ENCODE measurements at regions not wholly inside any gene's neighbourhood (a gene's known extent, or its start where the extent isn't known, plus 50 kb on each side); places are given as distances from the start of the nearest gene placed in this dataset.
"Not testable (repeated sequence)": the region's sequence is repeated elsewhere in the genome, so short reads cannot be mapped to it uniquely, and the experiment has no call there.

DNA sequence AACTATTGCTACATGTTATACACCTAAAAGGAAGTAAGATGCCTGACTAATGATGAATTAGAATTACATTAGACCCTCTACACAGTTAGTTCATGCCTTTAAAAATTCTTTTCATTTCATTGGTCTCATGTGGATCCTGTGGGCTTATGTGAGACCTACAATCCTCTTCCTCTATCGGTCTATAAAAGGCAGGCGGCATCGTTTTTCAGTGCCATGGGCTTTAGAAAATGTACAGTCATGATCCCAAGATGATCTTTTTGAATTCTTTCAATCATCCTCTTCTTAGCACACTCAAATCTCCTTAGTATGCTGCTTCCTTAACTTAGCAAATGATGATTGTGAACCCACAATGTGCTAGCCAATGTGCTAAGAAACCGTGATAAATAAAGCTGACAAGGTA is 193.9 kb downstream of the ZNF608 start:
- no peak for DNase-seq (ENCODE audit: low read depth in 2 of 2)

DNA sequence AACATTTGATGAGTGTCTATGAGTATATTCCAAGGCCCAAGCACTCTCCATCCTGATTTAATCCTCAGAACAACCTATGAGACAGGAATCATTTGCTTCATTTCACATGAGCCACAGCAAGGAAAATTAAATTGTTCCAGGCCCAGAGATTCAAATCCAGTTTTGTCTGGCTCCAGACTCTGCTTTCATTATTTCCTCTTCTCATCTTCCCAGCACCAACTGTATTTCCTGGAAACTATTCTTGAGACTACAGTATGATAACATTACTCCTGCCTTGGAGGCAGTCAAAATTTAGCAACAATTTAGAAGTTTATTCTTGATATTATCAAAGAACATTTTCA is 194.5 kb downstream of the ZNF608 start:
- no peak for DNase-seq (ENCODE audit: low read depth in 2 of 2)

GRCh38 chr5:124550731-124551130 is 195.7 kb downstream of the ZNF608 start:
- peak in 1 of 2 donors; percentile 11 for DNase-seq (ENCODE audit: low read depth in 2 of 2)

- no peak for DNase-seq (ENCODE audit: low read depth in 2 of 2)
Measured at GRCh38 chr5:124549891-124550436, 196.5 kb downstream of the ZNF608 start.

DNA sequence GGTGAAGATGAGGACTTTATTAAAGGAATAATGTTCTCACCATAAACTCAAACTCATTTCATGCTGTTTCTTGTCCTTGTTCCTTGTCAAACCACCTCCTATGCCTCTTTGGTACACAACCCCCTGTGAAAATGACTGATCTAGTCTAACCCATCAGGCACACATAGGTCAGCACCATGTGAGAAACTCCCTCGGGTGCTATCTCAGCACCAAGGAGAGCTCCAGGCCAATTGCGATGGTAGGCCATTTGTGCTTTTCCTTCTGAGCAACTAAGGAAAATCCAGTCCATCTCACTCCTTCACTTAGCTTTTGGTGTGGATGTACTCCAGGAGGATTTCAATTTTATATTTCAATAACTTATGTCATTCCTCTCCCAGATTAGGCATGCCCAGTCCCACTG is 199.8 kb downstream of the ZNF608 start:
- peak in 1 of 2 donors; percentile 32 for DNase-seq (ENCODE audit: low read depth in 2 of 2)

DNA sequence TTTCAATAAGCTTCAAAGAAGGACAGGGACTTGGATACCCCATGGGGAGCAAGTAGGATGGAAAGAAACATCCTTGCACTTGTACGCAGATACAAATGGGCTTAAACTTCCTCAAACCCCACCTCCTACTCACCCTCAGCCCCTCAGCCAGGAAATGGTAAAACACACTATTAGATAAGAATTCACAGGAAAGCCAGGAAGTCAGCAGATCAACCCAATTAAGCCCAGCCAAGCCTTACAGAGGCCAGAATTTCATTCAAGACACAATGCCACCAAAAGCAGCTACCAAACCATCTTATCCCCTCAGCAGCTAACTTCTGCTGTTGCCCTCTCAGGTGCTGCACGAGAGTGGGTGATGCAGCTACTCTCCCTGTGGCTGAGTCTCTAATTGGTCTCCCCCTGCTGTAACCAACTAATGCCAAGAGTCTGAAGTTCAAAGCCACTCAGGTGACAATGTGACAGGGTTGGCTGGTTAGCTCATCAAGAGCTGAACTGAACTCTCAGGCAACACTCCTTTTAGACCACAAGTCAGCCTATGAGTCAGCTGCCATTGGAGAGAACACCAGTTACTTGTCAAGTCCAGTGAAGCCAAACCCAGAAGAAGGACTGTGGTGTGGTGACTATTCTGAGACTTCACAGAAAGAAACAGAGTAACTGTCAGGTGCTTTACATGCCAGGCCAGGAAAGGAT is 201.9 kb downstream of the ZNF608 start:
- DNase-seq (ENCODE audit: low read depth in 2 of 2), result peak; percentile 1 to 7

- DNase-seq (ENCODE audit: low read depth in 2 of 2), result peak in 1 of 2 donors; percentile 18
Measured at GRCh38 chr5:124538931-124539330, 207.5 kb downstream of the ZNF608 start.

- peak; percentile 95 to 97 for DNase-seq (ENCODE audit: low read depth in 2 of 2)
Measured at GRCh38 chr5:124538191-124538590, 208.2 kb downstream of the ZNF608 start.

GRCh38 chr5:124537522-124537921 is 208.9 kb downstream of the ZNF608 start:
- DNase-seq (ENCODE audit: low read depth in 2 of 2), result no peak

- DNase-seq (ENCODE audit: low read depth in 2 of 2), result peak; percentile 92 to 95
Measured at GRCh38 chr5:124537107-124537506, 209.3 kb downstream of the ZNF608 start.

DNA sequence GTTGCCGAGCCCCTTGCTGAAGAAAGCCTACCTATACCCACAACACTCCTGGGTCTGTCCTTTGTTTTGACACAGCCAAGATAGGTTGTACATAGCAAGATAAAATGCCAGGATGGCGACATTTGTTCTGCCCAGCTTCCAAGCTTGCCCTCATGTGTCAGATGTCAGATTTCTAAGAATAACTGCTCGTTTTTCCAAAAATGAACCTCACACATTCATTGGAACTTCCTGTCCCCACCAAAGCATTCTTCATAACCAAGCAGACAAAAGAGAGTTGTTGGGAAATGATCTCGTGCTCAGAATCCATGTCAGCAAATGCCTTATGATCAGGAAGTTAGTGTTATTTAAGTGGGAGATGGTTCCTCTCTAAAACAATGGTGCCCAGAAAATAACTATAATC is 210.1 kb downstream of the ZNF608 start:
- DNase-seq (ENCODE audit: low read depth in 2 of 2), result peak; percentile 95

DNA sequence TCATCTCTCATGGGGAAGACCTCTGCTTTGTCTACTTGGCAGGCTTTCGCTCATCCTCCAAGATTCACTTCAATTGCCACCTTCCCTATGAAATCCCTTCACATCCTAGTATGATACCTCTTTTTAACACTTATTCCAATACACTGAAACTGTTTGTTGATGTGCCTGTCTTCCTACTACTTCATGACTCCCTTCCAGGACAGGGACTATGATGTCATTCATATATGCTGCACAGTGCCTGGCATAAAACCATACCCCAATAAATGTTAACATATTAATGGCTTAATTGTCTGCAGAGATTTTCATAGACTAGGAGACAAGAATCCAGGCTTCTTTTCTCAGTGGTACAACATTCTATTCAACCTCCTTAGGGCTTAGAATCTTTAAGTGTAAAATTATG is 215.5 kb downstream of the ZNF608 start:
- DNase-seq (ENCODE audit: low read depth in 2 of 2), result no peak

DNA sequence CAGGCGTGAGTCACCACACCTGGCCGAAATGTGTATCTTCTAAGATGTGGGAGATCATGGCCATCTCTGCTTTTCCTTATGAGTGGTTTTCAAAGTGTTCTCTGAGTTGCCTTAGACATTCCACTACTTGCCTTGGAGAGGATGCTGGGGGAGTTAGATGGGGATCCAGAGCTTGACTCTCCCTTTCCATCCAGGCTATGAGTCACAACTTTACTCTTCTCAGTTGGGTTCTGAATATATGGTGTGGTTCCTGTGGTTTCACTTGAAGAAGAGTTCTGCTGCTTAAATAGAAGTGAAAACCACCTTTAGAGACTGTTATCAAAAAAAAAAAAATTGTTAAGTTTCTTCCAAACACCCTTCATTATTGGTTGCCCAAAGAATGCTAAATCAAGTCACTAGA is 217.6 kb downstream of the ZNF608 start:
- no peak for DNase-seq (ENCODE audit: low read depth in 2 of 2)

- no peak for DNase-seq (ENCODE audit: low read depth in 2 of 2)
Measured at GRCh38 chr5:124527220-124527991, 219.0 kb downstream of the ZNF608 start.

GRCh38 chr5:124526079-124526478 is 220.4 kb downstream of the ZNF608 start:
- not testable (repeated sequence) for DNase-seq (ENCODE audit: low read depth in 2 of 2)

DNA sequence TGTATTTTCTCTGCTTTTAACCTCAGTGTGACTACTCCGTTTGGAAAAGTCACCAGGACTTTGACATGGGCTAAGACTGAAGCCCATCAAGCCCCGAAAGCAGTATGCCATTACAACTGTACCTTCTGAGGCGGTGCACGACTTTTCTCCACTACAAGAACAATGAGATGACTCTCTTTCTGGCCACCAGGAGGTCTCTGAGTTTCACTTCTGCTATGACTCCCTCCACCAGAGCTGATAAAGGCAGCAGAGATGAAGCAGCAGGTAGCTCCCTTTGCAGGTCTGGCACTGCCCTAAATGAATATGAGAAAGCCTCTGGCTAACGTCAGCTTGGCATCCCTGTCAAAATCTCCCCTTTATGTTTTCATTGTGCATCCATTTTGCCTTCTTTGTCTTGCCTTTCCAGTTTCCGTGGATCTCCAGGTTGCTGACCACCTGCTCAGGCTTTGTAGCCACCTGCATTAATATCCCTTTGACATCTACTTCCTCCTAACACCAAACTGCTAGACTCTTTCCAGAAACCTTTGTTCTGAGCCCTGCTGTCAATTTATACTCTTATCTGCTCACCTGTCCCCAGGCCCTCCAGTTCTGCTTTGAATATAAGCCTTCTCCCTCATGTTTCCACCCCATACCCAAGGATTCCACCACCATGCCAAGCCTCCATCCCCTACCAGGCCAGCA is 221.7 kb downstream of the ZNF608 start:
- no peak for DNase-seq (ENCODE audit: low read depth in 2 of 2)

DNA sequence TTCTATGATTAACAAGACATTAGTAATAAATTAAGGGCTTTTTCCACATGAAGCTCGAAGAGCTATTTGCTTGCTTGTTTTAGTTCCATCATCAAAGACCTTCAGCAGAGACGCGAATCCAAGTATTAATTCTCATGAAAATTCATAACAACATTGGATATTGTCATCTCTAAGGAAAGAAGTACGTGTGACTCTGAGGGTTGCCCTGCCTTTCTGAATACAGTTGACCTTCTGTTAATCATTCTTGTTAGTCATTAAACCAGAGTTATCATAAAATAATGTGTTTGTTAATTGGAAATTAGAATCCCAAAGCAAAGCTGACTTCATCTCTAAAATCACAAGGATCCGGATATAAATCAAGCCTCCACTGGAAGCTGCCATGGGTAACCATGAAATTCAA is 222.5 kb downstream of the ZNF608 start:
- DNase-seq (ENCODE audit: low read depth in 2 of 2), result no peak

- no peak for DNase-seq (ENCODE audit: low read depth in 2 of 2)
Measured at GRCh38 chr5:124522992-124523391, 223.4 kb downstream of the ZNF608 start.

GRCh38 chr5:124521461-124522230 is 224.8 kb downstream of the ZNF608 start:
- no peak for DNase-seq (ENCODE audit: low read depth in 2 of 2)

DNA sequence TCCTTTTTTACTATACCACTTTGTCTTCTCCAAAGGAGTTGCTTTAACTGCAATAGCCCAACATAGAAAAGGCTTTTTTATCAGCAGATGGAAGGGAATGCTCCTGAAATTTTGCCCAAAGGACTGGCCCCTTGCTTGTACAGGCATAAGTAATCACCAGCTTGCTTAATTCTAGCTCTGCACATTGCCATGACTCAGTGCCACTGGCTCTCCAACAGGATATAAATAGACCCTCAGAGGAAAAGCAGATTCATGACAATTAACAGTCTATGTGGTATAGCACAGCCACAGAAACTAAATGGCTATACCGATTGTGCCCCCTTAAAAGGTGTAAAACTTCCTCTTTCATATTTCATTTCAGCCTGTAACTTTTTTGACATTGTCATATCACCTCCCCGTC is 227.0 kb downstream of the ZNF608 start:
- peak in 1 of 2 donors; percentile 46 for DNase-seq (ENCODE audit: low read depth in 2 of 2)

DNA sequence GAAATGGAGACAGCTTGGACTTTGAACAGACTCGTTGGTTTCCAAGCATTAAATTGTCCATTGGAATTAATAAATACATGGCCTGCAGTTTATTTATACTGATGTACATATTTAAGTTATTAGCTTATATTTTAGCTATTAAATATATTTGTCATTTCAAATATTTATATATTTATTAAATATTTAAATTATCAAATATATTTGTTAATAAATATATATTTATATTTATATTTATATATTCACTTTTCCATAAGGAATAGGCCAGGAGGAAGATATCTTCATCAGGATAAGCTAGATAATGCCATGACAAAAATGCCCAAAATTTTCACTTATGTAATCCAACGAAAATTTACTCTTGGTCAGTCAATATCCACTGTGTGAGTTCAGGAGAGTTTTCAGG is 229.9 kb downstream of the ZNF608 start:
- DNase-seq (ENCODE audit: low read depth in 2 of 2), result no peak

All from dermis microvascular lymphatic vessel endothelial cell (primary cell).